ENCODE measurements at regions not wholly inside any gene's neighbourhood (a gene's known extent, or its start where the extent isn't known, plus 50 kb on each side); places are given as distances from the start of the nearest gene placed in this dataset.
"Not testable (repeated sequence)": the region's sequence is repeated elsewhere in the genome, so short reads cannot be mapped to it uniquely, and the experiment has no call there.

- H3K36me3 Mint-ChIP-seq (ENCODE audit: low read depth) = no peaks in the 10 kb centered on the region
- H3K4me3 Mint-ChIP-seq = no peak overlapping the region
- DNase-seq (no peak), ATAC-seq (no peak)
- H3K27ac Mint-ChIP-seq = no peak overlapping the region
- peaks cover 2% of the 10 kb centered on the region for H3K4me1 Mint-ChIP-seq
- H3K27me3 Mint-ChIP-seq = no peaks in the 10 kb centered on the region
- no peaks in the 10 kb centered on the region for H3K9me3 ChIP-seq (ENCODE audit: control insufficient read depth, low read length, poor library complexity, severe bottlenecking)
Observed at GRCh38 chr2:225768741-225769140, 369.2 kb downstream of the NYAP2 start.

- ATAC-seq (no peak), DNase-seq (no peak)
- no peaks in the 10 kb centered on the region for H3K9me3 ChIP-seq (ENCODE audit: control insufficient read depth, low read length, poor library complexity, severe bottlenecking)
- Mint-ChIP-seq H3K4me1 (no peaks in the 10 kb centered on the region), H3K27me3 (no peaks in the 10 kb centered on the region), H3K27ac (no peak overlapping the region), H3K4me3 (no peak overlapping the region), H3K36me3 (ENCODE audit: low read depth) (no peaks in the 10 kb centered on the region)
Observed at GRCh38 chr2:225766431-225766830, 366.9 kb downstream of the NYAP2 start.

DNA sequence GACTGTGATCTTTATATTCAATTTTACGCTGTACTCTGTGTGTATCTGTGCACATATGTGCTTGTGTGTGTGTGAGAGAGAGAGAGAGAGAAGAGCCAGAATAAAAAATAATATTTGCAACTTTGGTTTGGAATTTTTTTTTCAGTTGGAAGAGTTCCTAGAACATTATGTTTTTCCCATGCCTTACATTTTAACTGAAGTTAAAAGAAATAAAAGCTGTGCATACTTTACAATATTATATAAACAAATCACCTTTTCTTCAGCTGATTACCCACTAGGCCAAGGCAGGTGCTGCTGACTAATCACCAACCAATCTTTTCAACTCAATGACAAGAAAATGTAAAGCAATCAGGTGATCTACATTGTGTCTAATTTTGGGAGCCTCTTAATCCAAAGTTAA lies 366.3 kb downstream of the NYAP2 start:
- no peaks in the 10 kb centered on the region for H3K36me3 Mint-ChIP-seq (ENCODE audit: low read depth)
- ATAC-seq (no peak), DNase-seq (no peak)
- no peaks in the 10 kb centered on the region for H3K27me3 Mint-ChIP-seq
- H3K4me1 Mint-ChIP-seq = no peaks in the 10 kb centered on the region
- H3K27ac Mint-ChIP-seq = no peak overlapping the region
- no peaks in the 10 kb centered on the region for H3K9me3 ChIP-seq (ENCODE audit: control insufficient read depth, low read length, poor library complexity, severe bottlenecking)
- H3K4me3 Mint-ChIP-seq = no peak overlapping the region

DNA sequence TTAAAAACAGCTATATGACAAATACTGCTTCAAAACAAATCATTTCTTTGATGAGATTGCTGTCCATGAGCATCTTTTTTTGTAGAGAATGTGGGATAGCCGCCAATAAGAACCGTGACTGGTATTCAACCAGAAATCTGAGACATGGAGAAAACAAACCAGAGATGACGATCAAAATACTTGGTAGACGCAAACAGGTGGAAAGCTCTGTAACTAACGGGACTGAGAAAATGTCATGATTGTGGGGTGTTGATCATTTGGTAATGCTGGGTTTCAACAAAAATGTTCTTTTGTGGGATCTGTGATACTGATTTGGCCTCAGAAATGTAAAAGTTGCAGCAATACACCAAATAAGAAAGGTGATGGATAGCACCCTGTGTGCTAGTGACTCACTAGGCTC lies 364.8 kb downstream of the NYAP2 start:
- Mint-ChIP-seq H3K27ac (no peak overlapping the region), H3K4me1 (no peaks in the 10 kb centered on the region), H3K36me3 (ENCODE audit: low read depth) (no peaks in the 10 kb centered on the region), H3K4me3 (no peak overlapping the region), H3K27me3 (no peaks in the 10 kb centered on the region)
- ATAC-seq = no peak
- no peaks in the 10 kb centered on the region for H3K9me3 ChIP-seq (ENCODE audit: control insufficient read depth, low read length, poor library complexity, severe bottlenecking)
- no peak for DNase-seq

GRCh38 chr2:225763711-225764110 lies 364.2 kb downstream of the NYAP2 start:
- no peaks in the 10 kb centered on the region for H3K9me3 ChIP-seq (ENCODE audit: control insufficient read depth, low read length, poor library complexity, severe bottlenecking)
- no peaks in the 10 kb centered on the region for H3K4me1 Mint-ChIP-seq
- H3K27me3 Mint-ChIP-seq = no peaks in the 10 kb centered on the region
- DNase-seq (no peak), ATAC-seq (no peak)
- no peak overlapping the region for H3K4me3 Mint-ChIP-seq
- H3K36me3 Mint-ChIP-seq (ENCODE audit: low read depth) = no peaks in the 10 kb centered on the region
- H3K27ac Mint-ChIP-seq = no peak overlapping the region

DNA sequence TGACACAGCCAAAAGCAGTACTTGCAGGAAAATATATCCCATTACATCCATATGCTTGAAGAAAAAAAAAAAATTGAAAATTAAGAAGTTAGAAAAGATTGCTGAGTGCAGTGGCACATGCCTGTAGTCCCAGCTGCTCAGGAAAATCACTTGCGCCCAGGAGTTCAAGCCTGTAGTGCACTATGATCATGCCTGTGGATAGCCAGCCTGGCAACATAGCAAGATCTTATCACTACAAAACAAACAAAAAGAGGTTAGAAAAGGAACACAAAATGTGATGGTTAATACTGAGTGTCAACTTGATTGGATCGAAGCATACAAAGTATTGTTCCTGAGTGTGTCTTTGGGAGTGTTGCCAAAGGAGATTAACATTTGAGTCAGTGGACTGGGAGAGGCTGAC lies 361.9 kb downstream of the NYAP2 start:
- Mint-ChIP-seq H3K27me3 (no peaks in the 10 kb centered on the region), H3K27ac (no peak overlapping the region), H3K4me1 (no peaks in the 10 kb centered on the region), H3K4me3 (no peak overlapping the region), H3K36me3 (ENCODE audit: low read depth) (no peaks in the 10 kb centered on the region)
- DNase-seq = no peak
- no peaks in the 10 kb centered on the region for H3K9me3 ChIP-seq (ENCODE audit: control insufficient read depth, low read length, poor library complexity, severe bottlenecking)
- ATAC-seq = no peak

GRCh38 chr2:225757248-225757647 lies 357.7 kb downstream of the NYAP2 start:
- no peaks in the 10 kb centered on the region for H3K4me1 Mint-ChIP-seq
- ATAC-seq = no peak
- H3K27ac Mint-ChIP-seq = no peak overlapping the region
- peaks cover 3% of the 10 kb centered on the region for H3K27me3 Mint-ChIP-seq
- no peak overlapping the region for H3K4me3 Mint-ChIP-seq
- DNase-seq = no peak
- no peaks in the 10 kb centered on the region for H3K9me3 ChIP-seq (ENCODE audit: control insufficient read depth, low read length, poor library complexity, severe bottlenecking)
- H3K36me3 Mint-ChIP-seq (ENCODE audit: low read depth) = no peaks in the 10 kb centered on the region

- Mint-ChIP-seq H3K36me3 (ENCODE audit: low read depth) (no peaks in the 10 kb centered on the region), H3K27ac (no peak overlapping the region), H3K27me3 (peaks cover 7% of the 10 kb centered on the region), H3K4me1 (no peaks in the 10 kb centered on the region), H3K4me3 (no peak overlapping the region)
- H3K9me3 ChIP-seq (ENCODE audit: control insufficient read depth, low read length, poor library complexity, severe bottlenecking) = no peaks in the 10 kb centered on the region
- DNase-seq = no peak
- no peak for ATAC-seq
Observed at GRCh38 chr2:225756198-225756597, 356.7 kb downstream of the NYAP2 start.

DNA sequence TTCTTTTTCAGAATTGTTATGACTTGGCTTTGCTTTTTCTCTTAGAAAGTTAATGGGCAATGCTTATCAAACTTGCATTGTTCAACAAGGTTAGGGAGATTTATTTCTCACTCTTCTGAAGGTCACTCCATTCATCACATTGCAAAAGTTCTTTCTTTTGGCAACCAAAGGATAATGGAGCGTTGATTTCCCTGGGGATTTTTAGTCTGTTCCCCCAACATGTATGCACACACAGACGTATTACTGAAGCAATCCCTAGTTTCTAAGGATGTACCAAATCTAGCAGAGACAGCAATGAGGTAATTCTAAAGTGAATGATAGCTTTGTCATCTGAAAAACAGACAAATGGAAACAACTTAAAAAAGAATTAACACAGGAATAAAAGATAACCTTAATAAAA lies 349.1 kb downstream of the NYAP2 start:
- no peak overlapping the region for H3K27ac Mint-ChIP-seq
- ATAC-seq (no peak), DNase-seq (no peak)
- H3K36me3 Mint-ChIP-seq (ENCODE audit: low read depth) = no peaks in the 10 kb centered on the region
- H3K9me3 ChIP-seq (ENCODE audit: control insufficient read depth, low read length, poor library complexity, severe bottlenecking) = no peaks in the 10 kb centered on the region
- peaks cover 7% of the 10 kb centered on the region for H3K27me3 Mint-ChIP-seq
- H3K4me1 Mint-ChIP-seq = no peaks in the 10 kb centered on the region
- H3K4me3 Mint-ChIP-seq = no peak overlapping the region

DNA sequence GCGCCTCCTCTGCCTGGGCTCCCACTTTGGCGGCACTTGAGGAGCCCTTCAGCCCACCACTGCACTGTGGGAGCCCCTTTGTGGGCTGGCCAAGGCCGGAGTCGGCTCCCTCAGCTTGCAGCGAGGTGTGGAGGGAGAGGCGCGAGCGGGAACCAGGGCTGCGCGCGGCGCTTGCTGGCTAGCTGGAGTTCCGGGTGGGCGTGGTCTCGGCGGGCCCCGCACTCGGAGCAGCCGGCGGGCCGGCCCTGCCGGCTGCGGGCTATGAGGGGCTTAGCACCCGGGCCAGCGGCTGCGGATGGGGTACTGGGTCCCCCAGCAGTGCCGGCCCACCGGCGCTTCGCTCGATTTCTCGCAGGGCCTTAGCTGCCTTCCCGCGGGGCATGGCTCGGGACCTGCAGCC lies 344.5 kb downstream of the NYAP2 start:
- not testable (repeated sequence) for ATAC-seq; H3K27ac Mint-ChIP-seq; H3K36me3 Mint-ChIP-seq (ENCODE audit: low read depth); H3K9me3 ChIP-seq (ENCODE audit: control insufficient read depth, low read length, poor library complexity, severe bottlenecking); H3K4me3 Mint-ChIP-seq; H3K4me1 Mint-ChIP-seq; DNase-seq
- peaks cover 10% of the 10 kb centered on the region for H3K27me3 Mint-ChIP-seq

DNA sequence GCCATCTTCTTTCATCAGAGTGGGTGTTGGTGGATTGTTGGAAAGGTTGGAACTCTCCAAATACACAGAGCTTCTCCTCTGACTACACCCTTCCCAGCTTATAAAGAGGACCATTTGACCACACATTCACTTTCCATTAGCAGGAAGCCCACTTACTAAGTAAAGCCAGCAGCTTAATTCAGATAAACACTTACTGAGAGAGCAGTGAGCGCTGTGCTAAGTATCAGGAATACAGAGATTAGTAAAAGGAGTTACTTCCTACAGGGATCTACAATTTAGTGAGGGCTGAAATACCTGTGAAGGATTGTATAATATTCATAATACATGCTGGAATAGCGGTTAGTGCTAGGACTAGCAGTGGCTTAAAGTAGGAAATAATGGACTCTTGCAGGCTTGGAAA lies 343.0 kb downstream of the NYAP2 start:
- H3K4me3 Mint-ChIP-seq = no peak overlapping the region
- no peak overlapping the region for H3K27ac Mint-ChIP-seq
- H3K9me3 ChIP-seq (ENCODE audit: control insufficient read depth, low read length, poor library complexity, severe bottlenecking) = no peaks in the 10 kb centered on the region
- no peak for ATAC-seq
- H3K4me1 Mint-ChIP-seq = no peaks in the 10 kb centered on the region
- no peak for DNase-seq
- H3K27me3 Mint-ChIP-seq = peaks cover 10% of the 10 kb centered on the region
- no peaks in the 10 kb centered on the region for H3K36me3 Mint-ChIP-seq (ENCODE audit: low read depth)

- peaks cover 10% of the 10 kb centered on the region for H3K27me3 Mint-ChIP-seq
- H3K36me3 Mint-ChIP-seq (ENCODE audit: low read depth) = no peaks in the 10 kb centered on the region
- H3K27ac Mint-ChIP-seq = no peak overlapping the region
- H3K4me1 Mint-ChIP-seq = no peaks in the 10 kb centered on the region
- H3K4me3 Mint-ChIP-seq = no peak overlapping the region
- DNase-seq = no peak
- no peak for ATAC-seq
- no peaks in the 10 kb centered on the region for H3K9me3 ChIP-seq (ENCODE audit: control insufficient read depth, low read length, poor library complexity, severe bottlenecking)
Observed at GRCh38 chr2:225740086-225740485, 340.6 kb downstream of the NYAP2 start.

DNA sequence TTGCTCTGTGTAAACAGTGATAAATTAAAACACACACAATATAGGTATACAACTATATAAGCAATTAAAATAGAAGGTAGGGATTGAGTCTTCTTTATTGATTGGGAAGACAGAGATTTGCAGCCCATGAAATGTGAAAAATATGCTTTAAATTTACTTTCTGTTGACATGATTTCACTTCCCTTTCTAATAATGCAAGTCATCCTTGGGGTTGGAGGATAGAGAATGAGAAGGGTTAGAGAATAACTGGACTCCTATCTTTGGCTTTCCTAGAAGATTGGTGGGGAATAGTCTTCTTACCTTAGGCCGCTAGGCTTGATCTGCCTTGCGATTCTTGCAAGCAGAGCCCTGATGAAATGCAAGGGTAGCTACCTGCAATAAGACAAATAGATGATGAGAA lies 339.8 kb downstream of the NYAP2 start:
- H3K4me1 Mint-ChIP-seq = no peaks in the 10 kb centered on the region
- DNase-seq (no peak), ATAC-seq (no peak)
- H3K36me3 Mint-ChIP-seq (ENCODE audit: low read depth) = no peaks in the 10 kb centered on the region
- no peak overlapping the region for H3K4me3 Mint-ChIP-seq
- no peak overlapping the region for H3K27ac Mint-ChIP-seq
- peaks cover 10% of the 10 kb centered on the region for H3K27me3 Mint-ChIP-seq
- H3K9me3 ChIP-seq (ENCODE audit: control insufficient read depth, low read length, poor library complexity, severe bottlenecking) = no peaks in the 10 kb centered on the region

DNA sequence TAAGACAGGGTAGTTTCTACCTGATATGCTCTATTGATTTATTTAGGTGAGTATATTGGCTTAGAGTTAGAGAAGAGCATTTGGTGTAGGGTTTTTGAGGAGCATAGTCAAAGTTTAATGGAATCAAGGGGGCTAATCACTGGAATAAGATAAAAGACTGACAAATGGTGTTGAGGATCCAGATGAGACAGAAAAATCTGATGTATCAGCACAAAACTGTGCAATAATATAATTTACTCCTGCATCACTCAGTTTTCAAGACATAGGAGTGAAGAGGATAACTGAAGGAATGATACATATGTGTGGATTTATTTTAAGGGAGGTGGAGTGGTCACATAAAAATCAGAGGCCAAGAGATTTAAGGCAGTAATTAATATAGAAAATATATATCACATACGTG lies 339.2 kb downstream of the NYAP2 start:
- ATAC-seq = no peak
- Mint-ChIP-seq H3K36me3 (ENCODE audit: low read depth) (no peaks in the 10 kb centered on the region), H3K27ac (no peak overlapping the region), H3K4me1 (no peaks in the 10 kb centered on the region), H3K27me3 (peaks cover 10% of the 10 kb centered on the region), H3K4me3 (no peak overlapping the region)
- DNase-seq = no peak
- no peaks in the 10 kb centered on the region for H3K9me3 ChIP-seq (ENCODE audit: control insufficient read depth, low read length, poor library complexity, severe bottlenecking)

- no peaks in the 10 kb centered on the region for H3K9me3 ChIP-seq (ENCODE audit: control insufficient read depth, low read length, poor library complexity, severe bottlenecking)
- Mint-ChIP-seq H3K4me1 (no peaks in the 10 kb centered on the region), H3K4me3 (no peak overlapping the region), H3K27me3 (peaks cover 10% of the 10 kb centered on the region), H3K36me3 (ENCODE audit: low read depth) (no peaks in the 10 kb centered on the region), H3K27ac (no peak overlapping the region)
- ATAC-seq (no peak), DNase-seq (no peak)
Observed at GRCh38 chr2:225737556-225737955, 338.0 kb downstream of the NYAP2 start.
